Neural progenitor cell (in vitro differentiated cells): ENCODE measurements at regions not wholly inside any gene's neighbourhood (a gene's known extent, or its start where the extent isn't known, plus 50 kb on each side); places are given as distances from the start of the nearest gene placed in this dataset.

Experiments used
- DNase-seq: peaks from one replicate; pipeline ENCODE4 v3.0.0-alpha.2; 2016; ENCODE audit warnings: low spot score
- H2AFZ ChIP-seq: fragments of 200-600 bp; sonication (generic); replicated peaks from 2 replicates; pipeline ENCODE4 v1.6.1; 2016; ENCODE audit warnings: antibody characterized with exemption
- H3F3A ChIP-seq: fragments of 200-600 bp; sonication (generic); 2 replicates; pipeline ENCODE4 v1.6.1; 2016; ENCODE audit warnings: antibody characterized with exemption, low read depth
- H3K27ac ChIP-seq: fragments of 200-600 bp; sonication (generic); 2 replicates; pipeline ENCODE4 v1.5.1; 2016; ENCODE audit warnings: mild to moderate bottlenecking
- H3K27me3 ChIP-seq: fragments of 200-600 bp; sonication (generic); 2 replicates; pipeline ENCODE4 v1.6.1; 2016; ENCODE audit warnings: mild to moderate bottlenecking, moderate library complexity
- H3K36me3 ChIP-seq: fragments of 200-600 bp; sonication (generic); 2 replicates; pipeline ENCODE4 v1.5.1; 2016
- H3K4me1 ChIP-seq: fragments of 200-600 bp; sonication (generic); 2 replicates; pipeline ENCODE4 v1.6.1; 2016; ENCODE audit warnings: mixed run types
- H3K4me2 ChIP-seq: fragments of 200-600 bp; sonication (generic); 2 replicates; pipeline ENCODE4 v1.6.1; 2016
- H3K4me3 ChIP-seq: fragments of 200-600 bp; sonication (generic); 2 replicates; pipeline ENCODE4 v1.5.1; 2016
- H3K79me2 ChIP-seq: fragments of 200-600 bp; sonication (generic); 2 replicates; pipeline ENCODE4 v1.6.1; 2016; ENCODE audit warnings: low read depth
- H3K9ac ChIP-seq: fragments of 200-600 bp; sonication (generic); 2 replicates; pipeline ENCODE4 v1.6.1; 2016
- H3K9me3 ChIP-seq: fragments of 200-600 bp; sonication (generic); 2 replicates; pipeline ENCODE4 v1.5.1; 2016; ENCODE audit warnings: low read depth
- H4K20me1 ChIP-seq: fragments of 200-600 bp; sonication (generic); 2 replicates; pipeline ENCODE4 v1.6.1; 2016; ENCODE audit warnings: low read depth
- H3K27ac Mint-ChIP-seq: 3 replicates; pipeline ENCODE4 v1.8.0; 2021; ENCODE audit warnings: mixed read lengths
- H3K27me3 Mint-ChIP-seq: 2 replicates; pipeline ENCODE4 v1.8.0; 2022; ENCODE audit warnings: low read depth, mild to moderate bottlenecking, inconsistent platforms, moderate library complexity, mixed read lengths; ENCODE audit not compliant: insufficient read depth
- H3K36me3 Mint-ChIP-seq: 3 replicates; pipeline ENCODE4 v1.8.0; 2021; ENCODE audit warnings: mixed read lengths
- H3K4me1 Mint-ChIP-seq: 3 replicates; pipeline ENCODE4 v1.8.0; 2021; ENCODE audit warnings: mixed read lengths
- H3K4me3 Mint-ChIP-seq: 3 replicates; pipeline ENCODE4 v1.8.0; 2021; ENCODE audit warnings: mild to moderate bottlenecking, moderate library complexity, mixed read lengths
- H3K9me3 Mint-ChIP-seq: 3 replicates; pipeline ENCODE4 v1.8.0; 2020; ENCODE audit warnings: mixed read lengths
- EZH2 ChIP-seq: fragments of 200-600 bp; sonication (generic); IDR thresholded peaks from 2 replicates; pipeline ENCODE4 v1.6.1; 2017; ENCODE audit warnings: antibody characterized with exemption, mild to moderate bottlenecking, moderate library complexity
- EZH2phosphoT487 ChIP-seq: fragments of 200-600 bp; sonication (generic); IDR thresholded peaks from 2 replicates; pipeline ENCODE4 v1.6.1; 2017; ENCODE audit warnings: antibody characterized with exemption
- TF ChIP-seq, protein P1 (sequence below): fragments of 200-600 bp; sonication (generic); IDR thresholded peaks from 2 replicates; pipeline ENCODE4 v1.5.1; 2017; ENCODE audit warnings: antibody characterized with exemption, mild to moderate bottlenecking

DNA sequence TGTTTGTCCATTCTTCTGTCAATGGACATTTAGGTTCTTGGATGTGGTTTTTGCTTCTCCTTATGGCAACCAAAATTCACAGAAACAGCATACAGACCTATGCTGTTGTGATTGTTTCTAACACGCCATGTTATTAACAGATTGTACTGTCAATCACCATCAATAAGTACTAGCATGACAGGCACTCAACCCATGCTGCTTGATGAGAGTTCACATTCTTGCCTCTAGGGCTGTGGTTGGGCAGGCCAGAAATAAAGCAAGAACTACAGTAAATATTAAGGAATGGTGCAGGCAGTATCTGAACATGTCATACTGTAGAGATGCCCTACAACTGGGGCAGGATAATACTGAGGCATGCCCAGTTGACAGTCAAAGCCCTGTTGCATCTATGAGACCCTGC, 171.2 kb upstream of the ZFHX3 start:
- H3K4me3 Mint-ChIP-seq = no peak overlapping the region
- Histone ChIP-seq H3K9me3 (no peaks in the 10 kb centered on the region), H3K4me3 (no peak overlapping the region), H2AFZ (no peak overlapping the region), H3K27ac (no peak overlapping the region), H3K27me3 (no peaks in the 10 kb centered on the region), H3K4me1 (peaks cover 8% of the 10 kb centered on the region), H4K20me1 (no peaks in the 10 kb centered on the region), H3K4me2 (no peak overlapping the region), H3F3A (no peaks in the 10 kb centered on the region), H3K79me2 (no peaks in the 10 kb centered on the region), H3K9ac (no peak overlapping the region), H3K36me3 (no peaks in the 10 kb centered on the region)
- H3K4me1 Mint-ChIP-seq = peaks cover 13% of the 10 kb centered on the region
- no peak for DNase-seq
- H3K27ac Mint-ChIP-seq = no peak overlapping the region
- peaks cover 9% of the 10 kb centered on the region for H3K9me3 Mint-ChIP-seq
- no peak for TF ChIP-seq EZH2phosphoT487
- TF ChIP-seq, protein P1, sequence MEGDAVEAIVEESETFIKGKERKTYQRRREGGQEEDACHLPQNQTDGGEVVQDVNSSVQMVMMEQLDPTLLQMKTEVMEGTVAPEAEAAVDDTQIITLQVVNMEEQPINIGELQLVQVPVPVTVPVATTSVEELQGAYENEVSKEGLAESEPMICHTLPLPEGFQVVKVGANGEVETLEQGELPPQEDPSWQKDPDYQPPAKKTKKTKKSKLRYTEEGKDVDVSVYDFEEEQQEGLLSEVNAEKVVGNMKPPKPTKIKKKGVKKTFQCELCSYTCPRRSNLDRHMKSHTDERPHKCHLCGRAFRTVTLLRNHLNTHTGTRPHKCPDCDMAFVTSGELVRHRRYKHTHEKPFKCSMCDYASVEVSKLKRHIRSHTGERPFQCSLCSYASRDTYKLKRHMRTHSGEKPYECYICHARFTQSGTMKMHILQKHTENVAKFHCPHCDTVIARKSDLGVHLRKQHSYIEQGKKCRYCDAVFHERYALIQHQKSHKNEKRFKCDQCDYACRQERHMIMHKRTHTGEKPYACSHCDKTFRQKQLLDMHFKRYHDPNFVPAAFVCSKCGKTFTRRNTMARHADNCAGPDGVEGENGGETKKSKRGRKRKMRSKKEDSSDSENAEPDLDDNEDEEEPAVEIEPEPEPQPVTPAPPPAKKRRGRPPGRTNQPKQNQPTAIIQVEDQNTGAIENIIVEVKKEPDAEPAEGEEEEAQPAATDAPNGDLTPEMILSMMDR = peak; percentile 17
- H3K27me3 Mint-ChIP-seq = no peaks in the 10 kb centered on the region
- no peaks in the 10 kb centered on the region for H3K36me3 Mint-ChIP-seq

DNA sequence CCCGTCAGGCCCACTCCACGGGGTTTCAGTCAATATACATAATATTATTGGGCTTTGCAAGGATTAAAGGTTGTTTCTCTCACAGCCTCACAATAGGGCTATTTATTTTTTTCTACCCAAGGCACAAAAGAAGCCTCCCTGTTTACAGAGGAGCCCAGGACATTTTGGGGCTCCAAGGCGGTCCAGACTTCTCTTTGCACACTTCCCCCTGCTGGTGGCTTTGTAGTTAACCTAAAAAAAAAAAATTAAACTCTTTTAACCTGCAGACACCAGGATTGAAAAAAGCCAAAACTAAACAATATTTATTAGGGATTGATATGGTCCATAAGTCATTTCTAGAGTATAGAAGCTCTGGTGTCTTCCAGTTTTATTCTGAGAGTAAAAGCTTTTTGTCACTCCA, 169.7 kb upstream of the ZFHX3 start:
- no peak for TF ChIP-seq EZH2phosphoT487
- TF ChIP-seq, protein P1 = peak; percentile 61
- Histone ChIP-seq H3K9ac (no peak overlapping the region), H4K20me1 (no peaks in the 10 kb centered on the region), H3K79me2 (no peaks in the 10 kb centered on the region), H3K27ac (no peak overlapping the region), H2AFZ (no peak overlapping the region), H3K27me3 (no peaks in the 10 kb centered on the region), H3K4me3 (no peak overlapping the region), H3F3A (no peaks in the 10 kb centered on the region), H3K9me3 (no peaks in the 10 kb centered on the region), H3K4me1 (peaks cover 8% of the 10 kb centered on the region), H3K36me3 (no peaks in the 10 kb centered on the region), H3K4me2 (no peak overlapping the region)
- peaks cover 9% of the 10 kb centered on the region for H3K9me3 Mint-ChIP-seq
- H3K27me3 Mint-ChIP-seq = no peaks in the 10 kb centered on the region
- peak; percentile 67 for DNase-seq
- H3K4me3 Mint-ChIP-seq = no peak overlapping the region
- no peak overlapping the region for H3K27ac Mint-ChIP-seq
- H3K36me3 Mint-ChIP-seq = no peaks in the 10 kb centered on the region
- peaks cover 13% of the 10 kb centered on the region for H3K4me1 Mint-ChIP-seq

DNA sequence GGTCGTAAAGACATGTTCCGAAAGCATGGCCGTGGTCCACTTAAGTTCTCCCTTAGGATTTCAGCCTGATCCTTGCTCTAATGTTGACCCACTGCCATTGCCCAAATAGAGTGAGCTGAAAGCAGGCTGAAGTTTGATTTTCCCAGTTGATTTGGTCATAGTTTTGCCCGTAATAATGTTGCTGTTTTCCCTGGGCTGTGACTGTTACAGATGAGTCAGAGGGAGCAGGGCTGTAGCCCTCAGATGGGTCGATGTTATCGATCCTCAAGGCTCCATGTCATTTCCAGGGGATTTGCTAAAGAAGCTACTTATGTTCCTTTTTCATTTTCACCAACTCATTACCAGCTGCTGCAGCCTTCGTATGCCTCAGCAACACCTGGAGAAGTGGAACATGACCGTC, 169.0 kb upstream of the ZFHX3 start:
- H3K36me3 ChIP-seq = no peaks in the 10 kb centered on the region
- no peak overlapping the region for H3K4me2 ChIP-seq
- H3K9me3 ChIP-seq = no peaks in the 10 kb centered on the region
- no peak overlapping the region for H2AFZ ChIP-seq
- no peak overlapping the region for H3K27ac ChIP-seq
- H3K79me2 ChIP-seq = no peaks in the 10 kb centered on the region
- peaks cover 8% of the 10 kb centered on the region for H3K4me1 ChIP-seq
- TF ChIP-seq EZH2 = no peak
- TF ChIP-seq EZH2phosphoT487 = no peak
- TF ChIP-seq, protein P1 = no peak
- no peaks in the 10 kb centered on the region for H3F3A ChIP-seq
- no peak overlapping the region for H3K4me3 ChIP-seq
- DNase-seq = no peak
- H3K9me3 Mint-ChIP-seq = peaks cover 9% of the 10 kb centered on the region
- peaks cover 13% of the 10 kb centered on the region for H3K4me1 Mint-ChIP-seq
- no peaks in the 10 kb centered on the region for H3K36me3 Mint-ChIP-seq
- no peaks in the 10 kb centered on the region for H3K27me3 Mint-ChIP-seq
- H3K4me3 Mint-ChIP-seq = no peak overlapping the region
- H4K20me1 ChIP-seq = no peaks in the 10 kb centered on the region
- no peaks in the 10 kb centered on the region for H3K27me3 ChIP-seq
- no peak overlapping the region for H3K27ac Mint-ChIP-seq
- H3K9ac ChIP-seq = no peak overlapping the region
